Caco-2 (cell line): ENCODE measurements at regions not wholly inside any gene's neighbourhood (a gene's known extent, or its start where the extent isn't known, plus 50 kb on each side); places are given as distances from the start of the nearest gene placed in this dataset.

ENCODE experiments used
- BruUV-seq: library from RNA; stranded (reverse); fragments of 400-500 nt; replicated peaks from 2 replicates; lab custom pipeline; 2021; lab: Mats Ljungman, UMichigan
- CTCF ChIA-PET: fragments of 300-600 bp; sonication (Branson Sonifier 250); formaldehyde crosslinking; loops from one replicate; lab custom pipeline; 2022; ENCODE audit warnings: antibody characterized with exemption; lab: Charles Lee
- POLR2A ChIA-PET: fragments of 300-600 bp; sonication (Branson Sonifier 250); formaldehyde crosslinking; loops from one replicate; lab custom pipeline; 2022; ENCODE audit warnings: antibody characterized with exemption; lab: Charles Lee
- DNase-seq, 2 experiments: peaks; one replicate each; pipeline versions ENCODE4 v3.0.0 to v3.0.0-alpha.2; 2020 to 2022
- H3K27me3 ChIP-seq: replicated peaks from 2 replicates; pipeline ENCODE4 v1.6.0; 2011; ENCODE audit warnings: low read length; ENCODE audit not compliant: control insufficient read depth, insufficient read depth
- H3K36me3 ChIP-seq: 2 replicates; pipeline ENCODE4 v1.5.1; 2011; ENCODE audit warnings: low read length; ENCODE audit not compliant: control insufficient read depth, insufficient read depth
- H3K4me1 ChIP-seq: fragments of 250-450 bp; sonication (Bioruptor Pico); 2 replicates; pipeline ENCODE4 v1.5.1; 2020; ENCODE audit warnings: mild to moderate bottlenecking
- H3K4me3 ChIP-seq: 2 replicates; pipeline ENCODE4 v1.5.1; 2011; ENCODE audit warnings: low read depth, mild to moderate bottlenecking, control low read depth, low read length
- H3K9me3 ChIP-seq: fragments of 250-450 bp; sonication (Bioruptor Pico); 2 replicates; pipeline ENCODE4 v1.5.1; 2020; ENCODE audit warnings: mild to moderate bottlenecking, moderate library complexity
- H3K27ac Mint-ChIP-seq: one replicate; pipeline ENCODE4 v1.8.0; 2022; ENCODE audit warnings: mixed read lengths; ENCODE audit not compliant: unreplicated experiment
- H3K27me3 Mint-ChIP-seq: one replicate; pipeline ENCODE4 v1.8.0; 2022; ENCODE audit warnings: mixed read lengths; ENCODE audit not compliant: insufficient read depth, unreplicated experiment
- H3K36me3 Mint-ChIP-seq: one replicate; pipeline ENCODE4 v1.8.0; 2022; ENCODE audit warnings: mild to moderate bottlenecking, mixed read lengths; ENCODE audit not compliant: insufficient read depth, unreplicated experiment
- H3K4me1 Mint-ChIP-seq: one replicate; pipeline ENCODE4 v1.8.0; 2022; ENCODE audit warnings: low read depth, mixed read lengths; ENCODE audit not compliant: unreplicated experiment
- H3K4me3 Mint-ChIP-seq: one replicate; pipeline ENCODE4 v1.8.0; 2022; ENCODE audit warnings: mild to moderate bottlenecking, moderate library complexity, mixed read lengths; ENCODE audit not compliant: unreplicated experiment
- H3K9me3 Mint-ChIP-seq: one replicate; pipeline ENCODE4 v1.8.0; 2022; ENCODE audit warnings: mixed read lengths; ENCODE audit not compliant: unreplicated experiment
- CTCF ChIP-seq, 2 experiments: fragments of 200-600 bp in 1 of 2; IDR thresholded peaks; 1 replicate in 1 of 2; 2 replicates in 1 of 2; pipeline versions ENCODE4 v1.5.1 to v1.8.0; 2011 to 2022; ENCODE audit warnings: antibody characterized with exemption in 1 of 2, control low read depth in 1 of 2, inconsistent platforms in 1 of 2, low read depth in 1 of 2, low read length in 1 of 2, mild to moderate bottlenecking in 1 of 2, moderate library complexity in 1 of 2; ENCODE audit not compliant: insufficient read depth in 1 of 2, severe bottlenecking in 1 of 2, unreplicated experiment in 1 of 2
- intact Hi-C: fragments of 100-400 bp; cut with micrococcal nuclease; formaldehyde crosslinking; loops from one replicate; pipeline ENCODE4 v1.10.0; 2022; ENCODE audit not compliant: unreplicated experiment

- Mint-ChIP-seq H3K27me3 (no peaks in the 10 kb centered on the region), H3K4me3 (peak overlapping the region; percentile 93), H3K9me3 (no peaks in the 10 kb centered on the region), H3K36me3 (peaks cover 19% of the 10 kb centered on the region), H3K27ac (peak overlapping the region; percentile 63), H3K4me1 (peaks cover 26% of the 10 kb centered on the region)
- no peak for TF ChIP-seq CTCF (IDR thresholded peaks at IDR 0.05; ENCODE audit: insufficient read depth in 1 of 2, low read depth in 1 of 2, low read length in 1 of 2, severe bottlenecking in 1 of 2, unreplicated experiment in 1 of 2)
- intact Hi-C loops: loop anchor here (5.0 kb wide), 1 partner anchor 118 kb away; no protein-coding TSS in a partner anchor
- Histone ChIP-seq H3K9me3 (no peaks in the 10 kb centered on the region), H3K36me3 (no peaks in the 10 kb centered on the region), H3K27me3 (no peaks in the 10 kb centered on the region), H3K4me1 (peaks cover 36% of the 10 kb centered on the region), H3K4me3 (peak overlapping the region; percentile 76)
- no TSS peak for BruUV-seq
- ChIA-PET CTCF (interaction anchor here (0.5 to 3.9 kb wide), 9 partner anchors 10 to 139 kb away, joined by 3 to 29 read pairs (median 3); no protein-coding TSS in a partner anchor), POLR2A (interaction anchor here (0.7 to 1.1 kb wide), 2 partner anchors 20 to 57 kb away, joined by 3 to 5 read pairs; no protein-coding TSS in a partner anchor)
- DNase-seq: peak in 1 of 2 experiments; percentile 56
Measured at GRCh38 chr16:85554889-85555718, 58.0 kb upstream of the GSE1 start.

GRCh38 chr16:85555719-85556455 is 57.2 kb upstream of the GSE1 start:
- Mint-ChIP-seq H3K4me1 (peaks cover 26% of the 10 kb centered on the region), H3K9me3 (no peaks in the 10 kb centered on the region), H3K27me3 (no peaks in the 10 kb centered on the region), H3K36me3 (peaks cover 19% of the 10 kb centered on the region), H3K27ac (peak overlapping the region; percentile 63), H3K4me3 (peak overlapping the region; percentile 93)
- ChIA-PET POLR2A (interaction anchor here (0.7 to 1.1 kb wide), 3 partner anchors 20 to 59 kb away, joined by 3 to 14 read pairs (median 5); no protein-coding TSS in a partner anchor), CTCF (interaction anchor here (0.5 to 3.9 kb wide), 8 partner anchors 28 to 140 kb away, joined by 3 to 29 read pairs (median 12); no protein-coding TSS in a partner anchor)
- DNase-seq: peak in 1 of 2 experiments; percentile 37
- Histone ChIP-seq H3K36me3 (no peaks in the 10 kb centered on the region), H3K27me3 (no peaks in the 10 kb centered on the region), H3K9me3 (no peaks in the 10 kb centered on the region), H3K4me3 (peak overlapping the region; percentile 76), H3K4me1 (peaks cover 33% of the 10 kb centered on the region)
- no peak for TF ChIP-seq CTCF (IDR thresholded peaks at IDR 0.05; ENCODE audit: insufficient read depth in 1 of 2, low read depth in 1 of 2, low read length in 1 of 2, severe bottlenecking in 1 of 2, unreplicated experiment in 1 of 2)
- BruUV-seq: no TSS peak
- intact Hi-C loops: loop anchor here (2.0 to 5.0 kb wide), 2 partner anchors 63 to 119 kb away; no protein-coding TSS in a partner anchor
